ENCODE measurements at regions not wholly inside any gene's neighbourhood (a gene's known extent, or its start where the extent isn't known, plus 50 kb on each side); places are given as distances from the start of the nearest gene placed in this dataset.

DNA sequence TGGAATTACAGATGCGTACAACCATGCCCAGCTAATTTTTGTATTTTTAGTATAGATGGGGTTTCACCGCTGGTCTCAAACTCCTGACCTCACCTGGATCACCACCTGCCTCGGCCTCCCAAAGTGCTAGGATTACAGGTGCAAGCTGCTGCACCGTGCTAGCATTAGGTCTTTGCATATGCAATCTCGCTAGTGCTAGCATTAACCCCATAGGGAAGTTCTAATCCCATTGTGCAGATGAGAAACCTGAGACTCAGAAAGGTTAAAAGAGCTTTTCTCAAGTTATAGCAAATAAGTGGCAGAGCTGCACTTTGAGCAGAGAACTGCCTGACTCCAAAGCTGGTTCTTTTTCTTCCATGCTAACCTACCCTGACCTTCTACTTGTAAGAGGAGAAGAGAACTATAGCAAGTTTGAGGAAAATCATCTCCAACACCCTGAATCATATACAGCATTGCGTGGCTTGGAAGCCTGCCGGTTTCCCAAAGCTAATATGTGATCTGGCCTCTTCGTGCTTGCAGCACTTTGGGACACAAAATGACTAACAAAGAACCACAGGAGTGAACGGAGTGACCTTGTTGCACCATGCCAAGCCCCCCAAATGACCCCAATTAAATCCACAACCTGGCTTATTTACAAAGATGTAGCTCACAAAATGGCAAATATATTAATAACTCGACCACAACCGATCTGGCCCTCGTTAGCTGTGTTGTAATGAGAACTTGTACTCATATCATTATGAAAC is 185.1 kb downstream of the TM2D1 start:
- CTCF ChIA-PET: no interaction called here
- TF ChIP-seq, protein P1, sequence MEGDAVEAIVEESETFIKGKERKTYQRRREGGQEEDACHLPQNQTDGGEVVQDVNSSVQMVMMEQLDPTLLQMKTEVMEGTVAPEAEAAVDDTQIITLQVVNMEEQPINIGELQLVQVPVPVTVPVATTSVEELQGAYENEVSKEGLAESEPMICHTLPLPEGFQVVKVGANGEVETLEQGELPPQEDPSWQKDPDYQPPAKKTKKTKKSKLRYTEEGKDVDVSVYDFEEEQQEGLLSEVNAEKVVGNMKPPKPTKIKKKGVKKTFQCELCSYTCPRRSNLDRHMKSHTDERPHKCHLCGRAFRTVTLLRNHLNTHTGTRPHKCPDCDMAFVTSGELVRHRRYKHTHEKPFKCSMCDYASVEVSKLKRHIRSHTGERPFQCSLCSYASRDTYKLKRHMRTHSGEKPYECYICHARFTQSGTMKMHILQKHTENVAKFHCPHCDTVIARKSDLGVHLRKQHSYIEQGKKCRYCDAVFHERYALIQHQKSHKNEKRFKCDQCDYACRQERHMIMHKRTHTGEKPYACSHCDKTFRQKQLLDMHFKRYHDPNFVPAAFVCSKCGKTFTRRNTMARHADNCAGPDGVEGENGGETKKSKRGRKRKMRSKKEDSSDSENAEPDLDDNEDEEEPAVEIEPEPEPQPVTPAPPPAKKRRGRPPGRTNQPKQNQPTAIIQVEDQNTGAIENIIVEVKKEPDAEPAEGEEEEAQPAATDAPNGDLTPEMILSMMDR (IDR thresholded peaks at IDR 0.05): no peak

DNA sequence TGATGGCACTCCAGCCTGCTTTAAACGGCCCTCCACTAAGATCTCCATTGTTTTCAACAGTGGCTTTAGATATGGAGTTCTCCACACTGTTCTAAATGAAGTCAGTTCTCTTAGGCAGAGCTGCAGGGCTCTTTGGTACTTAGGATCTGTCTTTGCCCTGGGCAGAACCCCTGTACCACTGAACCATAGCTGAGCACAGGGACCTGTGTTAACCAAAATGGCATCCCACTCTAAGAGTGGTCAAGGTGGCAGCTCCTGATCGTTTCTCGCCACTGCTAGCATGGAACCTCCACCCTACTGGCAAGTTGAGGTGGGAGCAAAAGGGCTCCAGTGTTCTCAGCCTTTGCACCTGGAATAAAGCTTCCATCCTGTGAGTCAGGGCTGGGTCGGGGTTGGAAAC is 186.7 kb downstream of the TM2D1 start:
- H3K27me3 Mint-ChIP-seq: no peaks in the 10 kb centered on the region
- no peak overlapping the region for H3K4me3 Mint-ChIP-seq
- no peaks in the 10 kb centered on the region for H3K4me1 Mint-ChIP-seq
- CTCF ChIA-PET: no interaction called here
- POLR2A ChIA-PET: no interaction called here
- no peak for DNase-seq
- TF ChIP-seq, protein P1 (IDR thresholded peaks at IDR 0.05): no peak
- intact Hi-C loops (cut with micrococcal nuclease): no loop called here
- H3K36me3 Mint-ChIP-seq (ENCODE audit: low read depth): no peaks in the 10 kb centered on the region
- ATAC-seq (ENCODE audit: low read depth): no peak
- no peak overlapping the region for H3K27ac Mint-ChIP-seq
- H3K9me3 Mint-ChIP-seq: peaks cover 10% of the 10 kb centered on the region

More for the DNA sequence above, 185.1 kb downstream of the TM2D1 start:
- Mint-ChIP-seq H3K4me3 (no peak overlapping the region), H3K27me3 (no peaks in the 10 kb centered on the region), H3K9me3 (peaks cover 12% of the 10 kb centered on the region), H3K4me1 (no peaks in the 10 kb centered on the region), H3K27ac (no peak overlapping the region), H3K36me3 (ENCODE audit: low read depth) (no peaks in the 10 kb centered on the region)
- intact Hi-C loops (cut with micrococcal nuclease): no loop called here
- POLR2A ChIA-PET: no interaction called here
- ATAC-seq (ENCODE audit: low read depth): no peak
- DNase-seq: no peak

DNA sequence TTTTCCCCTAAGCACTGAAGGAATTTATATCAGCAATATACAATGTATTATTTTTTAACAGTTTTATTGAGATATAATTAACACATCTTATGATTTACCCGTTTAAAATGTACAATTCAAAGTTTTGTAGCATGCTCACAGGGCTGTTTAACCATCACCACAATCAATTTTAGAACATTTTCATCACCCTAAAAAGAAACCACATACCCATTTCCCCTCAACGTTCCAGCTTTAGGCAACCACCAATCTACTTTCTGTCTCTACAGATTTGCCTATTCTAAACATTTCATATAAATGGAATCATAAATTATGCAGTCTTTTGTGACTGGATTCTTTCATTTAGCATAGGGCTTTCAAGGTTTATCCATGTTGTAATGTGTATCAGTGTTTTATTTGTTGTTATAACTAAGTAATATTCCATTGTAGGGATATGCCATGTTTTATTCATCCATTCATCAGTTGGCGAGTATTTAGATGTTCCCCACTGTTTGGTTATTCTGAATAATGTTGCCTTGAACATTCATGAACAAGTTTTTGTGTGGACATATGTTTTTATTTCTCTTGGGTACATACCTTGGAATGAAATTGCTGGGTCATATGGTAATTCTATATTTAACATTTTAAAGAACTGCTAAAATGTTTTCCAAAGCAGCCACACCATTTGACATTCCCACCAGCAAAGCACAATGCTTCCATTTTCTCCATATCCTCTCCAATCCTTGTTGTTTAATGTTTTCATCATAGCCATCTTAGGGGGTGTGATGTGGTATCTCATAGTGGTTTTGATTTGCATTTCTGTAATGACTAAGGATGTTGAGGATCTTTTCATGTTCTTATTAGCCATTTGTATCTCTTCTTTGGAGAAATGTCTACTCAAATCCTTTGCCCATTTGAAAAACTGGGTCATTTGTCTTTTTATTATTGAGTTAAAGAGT is 188.5 kb downstream of the TM2D1 start:
- ChIA-PET CTCF (no interaction called here), POLR2A (no interaction called here)
- no peaks in the 10 kb centered on the region for H3K27me3 Mint-ChIP-seq
- H3K4me3 Mint-ChIP-seq: no peak overlapping the region
- H3K36me3 Mint-ChIP-seq (ENCODE audit: low read depth): no peaks in the 10 kb centered on the region
- H3K4me1 Mint-ChIP-seq: no peaks in the 10 kb centered on the region
- no peak overlapping the region for H3K27ac Mint-ChIP-seq
- no peak for ATAC-seq (ENCODE audit: low read depth)
- no peak for DNase-seq
- TF ChIP-seq, protein P1 (IDR thresholded peaks at IDR 0.05): no peak
- intact Hi-C loops (cut with micrococcal nuclease): no loop called here
- no peaks in the 10 kb centered on the region for H3K9me3 Mint-ChIP-seq

DNA sequence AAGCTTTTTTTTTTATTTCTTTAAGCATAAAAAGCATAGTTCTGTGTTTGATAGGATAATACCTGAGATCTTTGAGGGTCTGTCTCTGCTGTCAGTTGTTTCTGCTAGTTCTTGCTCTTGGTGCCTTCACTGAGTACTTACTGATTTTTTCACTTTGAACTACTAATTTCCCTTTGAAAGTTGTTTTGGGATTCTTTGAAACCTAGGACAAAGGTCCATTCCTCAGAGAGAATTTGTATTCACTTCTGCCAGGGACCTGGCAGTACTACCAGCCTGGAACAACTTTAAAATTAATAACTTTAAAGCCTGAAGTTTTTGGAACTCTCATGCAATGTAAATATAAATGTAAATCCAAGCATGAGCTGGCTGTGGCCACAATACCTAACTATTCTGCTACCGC is 190.1 kb downstream of the TM2D1 start:
- ChIA-PET CTCF (interaction anchor here (0.6 kb wide), 1 partner anchor 14 kb away, joined by 3 read pairs; no protein-coding TSS in a partner anchor), POLR2A (no interaction called here)
- intact Hi-C loops (cut with micrococcal nuclease): no loop called here
- ATAC-seq (ENCODE audit: low read depth): no peak
- no peak for DNase-seq
- H3K27me3 Mint-ChIP-seq: no peaks in the 10 kb centered on the region
- TF ChIP-seq, protein P1 (IDR thresholded peaks at IDR 0.05): no peak
- H3K4me3 Mint-ChIP-seq: no peak overlapping the region
- no peak overlapping the region for H3K27ac Mint-ChIP-seq
- no peaks in the 10 kb centered on the region for H3K4me1 Mint-ChIP-seq
- no peaks in the 10 kb centered on the region for H3K36me3 Mint-ChIP-seq (ENCODE audit: low read depth)
- H3K9me3 Mint-ChIP-seq: no peaks in the 10 kb centered on the region

DNA sequence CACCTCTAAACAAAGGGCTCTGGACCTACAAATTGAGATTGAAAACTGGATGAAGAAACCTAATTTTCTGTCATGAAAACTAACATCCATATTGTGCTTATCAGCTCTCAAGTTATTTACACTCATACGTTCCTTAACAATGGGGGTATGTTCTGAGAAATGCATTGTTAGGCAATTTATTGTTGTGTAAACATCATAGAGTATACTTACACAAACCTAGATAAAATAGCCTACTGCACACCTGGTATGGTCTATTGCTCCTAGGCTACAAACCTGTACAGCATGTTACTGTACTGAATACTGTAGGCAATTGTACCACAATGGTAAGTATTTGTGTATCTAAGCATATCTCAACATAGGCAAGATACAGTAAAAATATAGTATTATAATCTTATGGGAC is 191.4 kb downstream of the TM2D1 start:
- POLR2A ChIA-PET: no interaction called here
- Mint-ChIP-seq H3K4me3 (no peak overlapping the region), H3K36me3 (ENCODE audit: low read depth) (no peaks in the 10 kb centered on the region), H3K4me1 (no peaks in the 10 kb centered on the region), H3K9me3 (no peaks in the 10 kb centered on the region), H3K27me3 (no peaks in the 10 kb centered on the region), H3K27ac (no peak overlapping the region)
- intact Hi-C loops (cut with micrococcal nuclease): no loop called here
- ATAC-seq (ENCODE audit: low read depth) (no peak), DNase-seq (no peak)
- TF ChIP-seq, protein P1 (IDR thresholded peaks at IDR 0.05): no peak
- CTCF ChIA-PET: no interaction called here

Data from activated B cell treated with CpG ODN at 0.5 μM for 24 hours (primary cell).